ENCODE measurements at regions not wholly inside any gene's neighbourhood (a gene's known extent, or its start where the extent isn't known, plus 50 kb on each side); places are given as distances from the start of the nearest gene placed in this dataset.
A peak's percentile ranks its signal among the peaks of the same experiment; 100 is the strongest.

DNA sequence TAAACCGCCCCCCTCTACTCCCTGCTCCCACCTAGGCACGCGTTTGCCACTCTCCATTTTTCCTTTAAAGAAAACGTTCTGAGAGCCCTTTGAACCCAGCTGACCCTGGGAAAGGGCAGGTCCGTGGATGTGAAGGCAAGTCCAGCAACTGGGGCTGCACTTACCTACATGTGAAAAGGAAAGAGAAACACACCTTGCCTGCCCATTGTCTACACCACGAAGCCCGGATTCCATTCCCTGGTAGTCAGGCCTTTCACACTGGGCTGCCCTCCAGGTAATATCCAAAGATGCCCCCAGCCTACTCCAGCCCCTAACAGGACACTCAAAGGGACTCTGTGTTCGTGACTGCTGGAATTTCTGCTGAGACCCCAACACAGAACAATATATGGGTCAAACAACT is 94.4 kb downstream of the CD83 start:
- WGBS, 3 donors, result 57 to 62% (median 57%) methylated on average over 8 of the region's 8 CpGs
- ATAC-seq (no peak), DNase-seq (no peak)
- peaks cover 11% of the 10 kb centered on the region for H3K4me1 ChIP-seq
- H3K27ac ChIP-seq, result peak overlapping the region; percentile 67
- TF ChIP-seq, protein P1, sequence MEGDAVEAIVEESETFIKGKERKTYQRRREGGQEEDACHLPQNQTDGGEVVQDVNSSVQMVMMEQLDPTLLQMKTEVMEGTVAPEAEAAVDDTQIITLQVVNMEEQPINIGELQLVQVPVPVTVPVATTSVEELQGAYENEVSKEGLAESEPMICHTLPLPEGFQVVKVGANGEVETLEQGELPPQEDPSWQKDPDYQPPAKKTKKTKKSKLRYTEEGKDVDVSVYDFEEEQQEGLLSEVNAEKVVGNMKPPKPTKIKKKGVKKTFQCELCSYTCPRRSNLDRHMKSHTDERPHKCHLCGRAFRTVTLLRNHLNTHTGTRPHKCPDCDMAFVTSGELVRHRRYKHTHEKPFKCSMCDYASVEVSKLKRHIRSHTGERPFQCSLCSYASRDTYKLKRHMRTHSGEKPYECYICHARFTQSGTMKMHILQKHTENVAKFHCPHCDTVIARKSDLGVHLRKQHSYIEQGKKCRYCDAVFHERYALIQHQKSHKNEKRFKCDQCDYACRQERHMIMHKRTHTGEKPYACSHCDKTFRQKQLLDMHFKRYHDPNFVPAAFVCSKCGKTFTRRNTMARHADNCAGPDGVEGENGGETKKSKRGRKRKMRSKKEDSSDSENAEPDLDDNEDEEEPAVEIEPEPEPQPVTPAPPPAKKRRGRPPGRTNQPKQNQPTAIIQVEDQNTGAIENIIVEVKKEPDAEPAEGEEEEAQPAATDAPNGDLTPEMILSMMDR (IDR thresholded peaks at IDR 0.05), result no peak
- no peaks in the 10 kb centered on the region for H3K36me3 ChIP-seq (ENCODE audit: insufficient read depth in 1 of 2, low read depth in 1 of 2)
- no peaks in the 10 kb centered on the region for H3K27me3 ChIP-seq (ENCODE audit: insufficient read depth in 3 of 3, low read length in 2 of 3)
- intact Hi-C loops (cut with DNase I), result loop anchor here (10.0 kb wide), 5 partner anchors 653 to 1413 kb away; partner anchors contain the start of gene JARID2 (in 1 of the 2)
- H3K9me3 ChIP-seq, result no peaks in the 10 kb centered on the region
- peak overlapping the region; percentile 82 for H3K4me3 ChIP-seq

DNA sequence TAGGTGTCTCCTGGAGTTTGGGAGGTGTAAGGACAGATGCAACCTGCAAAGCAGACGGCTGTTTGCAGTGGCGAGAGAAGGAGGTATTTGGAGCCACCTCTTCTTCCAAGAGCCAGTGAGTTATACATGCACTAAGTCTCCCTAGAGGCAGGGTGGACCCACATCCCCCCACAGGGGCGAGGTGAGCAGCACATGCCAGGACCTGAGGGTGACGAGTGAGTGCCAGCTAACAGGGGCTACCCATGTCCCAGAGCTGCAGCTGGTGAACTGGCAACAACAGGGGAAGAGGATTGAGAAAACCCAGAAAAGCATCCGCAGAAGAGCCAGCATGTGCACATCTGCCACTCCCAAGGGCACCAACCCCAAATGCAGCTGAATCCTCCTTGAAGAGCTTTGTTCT is 95.1 kb downstream of the CD83 start:
- WGBS, 3 donors, result 93 to 95% (median 94%) methylated on average over 5 of the region's 5 CpGs
- intact Hi-C loops (cut with DNase I), result loop anchor here (10.0 kb wide), 5 partner anchors 652 to 1412 kb away; partner anchors contain the start of gene JARID2 (in 1 of the 2)
- no peaks in the 10 kb centered on the region for H3K9me3 ChIP-seq

DNA sequence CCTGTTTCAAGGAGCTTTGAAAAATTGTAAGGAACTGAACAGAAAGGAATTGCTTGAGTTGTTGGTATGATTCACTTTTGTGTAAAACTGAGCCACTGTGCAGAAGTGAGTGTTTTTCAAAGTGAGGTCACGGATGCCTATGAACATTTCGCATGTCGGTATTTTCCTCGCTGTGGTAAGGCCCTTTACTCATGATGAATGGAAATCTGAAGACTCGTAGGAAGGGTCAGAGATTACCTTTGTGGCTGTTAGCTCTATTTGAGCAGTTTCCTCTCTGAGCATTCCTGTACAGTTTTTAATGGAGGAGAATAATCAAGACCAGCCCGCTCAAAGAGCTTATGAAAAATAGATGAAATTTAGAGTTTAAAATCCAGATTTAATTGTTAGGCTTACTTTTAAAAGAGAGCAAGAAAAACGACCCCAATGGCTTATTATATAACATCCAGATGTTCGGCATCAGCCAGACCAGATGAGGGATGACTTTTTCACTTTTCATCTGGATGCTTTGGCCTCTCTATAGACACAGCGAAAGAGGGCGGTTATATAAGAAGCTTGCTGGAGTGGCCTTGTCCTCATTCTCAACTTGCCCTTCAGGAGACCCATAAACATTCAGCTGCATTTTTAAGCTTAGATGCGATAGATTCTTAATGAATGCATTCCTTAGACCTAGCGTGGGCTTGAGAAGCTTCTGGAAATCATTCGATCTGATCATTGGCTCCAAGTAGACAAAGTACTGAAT is 99.5 kb downstream of the CD83 start:
- intact Hi-C loops (cut with DNase I), result loop anchor here (10.0 kb wide), 5 partner anchors 648 to 1408 kb away; partner anchors contain the start of gene JARID2 (in 1 of the 2)

More for the DNA sequence above, 95.1 kb downstream of the CD83 start:
- Histone ChIP-seq H3K27me3 (ENCODE audit: insufficient read depth in 3 of 3, low read length in 2 of 3) (no peaks in the 10 kb centered on the region), H3K4me1 (peaks cover 11% of the 10 kb centered on the region), H3K27ac (no peak overlapping the region), H3K4me3 (no peak overlapping the region), H3K36me3 (ENCODE audit: insufficient read depth in 1 of 2, low read depth in 1 of 2) (no peaks in the 10 kb centered on the region)
- TF ChIP-seq, protein P1 (IDR thresholded peaks at IDR 0.05), result no peak
- DNase-seq, result no peak
- no peak for ATAC-seq

DNA sequence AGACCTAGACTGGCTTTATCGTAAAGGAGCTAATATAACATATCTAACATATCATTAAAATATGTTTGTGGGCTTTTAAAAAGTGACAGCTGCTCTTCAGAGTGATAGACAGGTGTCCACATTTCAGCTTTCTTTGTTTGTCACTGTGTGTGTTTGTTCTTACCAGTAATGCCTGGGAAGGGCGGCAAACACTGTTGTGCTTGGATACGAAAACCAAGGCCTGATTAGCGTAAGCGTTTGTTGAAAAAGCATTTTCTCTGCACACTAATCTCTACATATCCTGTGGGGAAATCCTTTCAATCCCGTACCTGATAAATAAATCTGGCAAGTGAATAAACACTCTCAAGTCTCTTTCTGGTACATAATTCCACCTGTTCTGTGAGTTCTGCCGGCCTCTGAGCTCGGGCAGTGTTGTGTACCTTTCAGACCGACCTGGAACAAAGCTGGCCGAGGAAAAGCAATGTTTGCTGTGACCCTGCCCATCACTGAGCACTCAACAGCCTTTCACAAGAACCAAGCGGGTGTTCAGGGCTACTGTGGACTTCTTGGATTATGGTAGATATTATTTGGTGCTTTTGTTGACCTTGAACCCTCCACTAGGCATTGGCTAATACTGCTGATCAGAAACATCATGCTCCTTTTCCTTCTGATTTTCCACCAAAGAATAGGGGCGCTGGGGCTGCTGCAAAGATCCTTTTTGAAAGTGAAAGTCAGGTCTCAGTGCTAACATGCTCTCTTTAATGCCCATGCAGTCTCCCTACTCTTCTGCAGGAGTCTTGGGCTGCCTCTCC is 100.4 kb downstream of the CD83 start:
- TF ChIP-seq, protein P1 (IDR thresholded peaks at IDR 0.05), result no peak
- WGBS, 3 donors, result 82 to 90% (median 88%) methylated on average over 12 of the region's 12 CpGs
- ATAC-seq, result no peak
- no peak overlapping the region for H3K27ac ChIP-seq
- H3K4me1 ChIP-seq, result no peaks in the 10 kb centered on the region
- intact Hi-C loops (cut with DNase I), result loop anchor here (10.0 kb wide), 5 partner anchors 647 to 1407 kb away; partner anchors contain the start of gene JARID2 (in 1 of the 2)
- H3K27me3 ChIP-seq (ENCODE audit: insufficient read depth in 3 of 3, low read length in 2 of 3), result no peaks in the 10 kb centered on the region
- no peaks in the 10 kb centered on the region for H3K36me3 ChIP-seq (ENCODE audit: insufficient read depth in 1 of 2, low read depth in 1 of 2)
- H3K4me3 ChIP-seq, result no peak overlapping the region
- no peak for DNase-seq
- no peaks in the 10 kb centered on the region for H3K9me3 ChIP-seq

More for the DNA sequence above, 99.5 kb downstream of the CD83 start:
- TF ChIP-seq, protein P1 (IDR thresholded peaks at IDR 0.05), result no peak
- Histone ChIP-seq H3K27ac (no peak overlapping the region), H3K4me1 (no peaks in the 10 kb centered on the region), H3K27me3 (ENCODE audit: insufficient read depth in 3 of 3, low read length in 2 of 3) (no peaks in the 10 kb centered on the region), H3K9me3 (no peaks in the 10 kb centered on the region), H3K4me3 (no peak overlapping the region), H3K36me3 (ENCODE audit: insufficient read depth in 1 of 2, low read depth in 1 of 2) (no peaks in the 10 kb centered on the region)
- WGBS, 3 donors, result 84 to 86% (median 84%) methylated on average over 13 of the region's 13 CpGs
- ATAC-seq (no peak), DNase-seq (no peak)
